ENCODE measurements at regions not wholly inside any gene's neighbourhood (a gene's known extent, or its start where the extent isn't known, plus 50 kb on each side); places are given as distances from the start of the nearest gene placed in this dataset.

- FAIRE-seq (no peak), DNase-seq (ENCODE audit: low spot score) (no peak)
Measured at GRCh38 chr1:163406772-163407171, 85.0 kb downstream of the NUF2 start.

- FAIRE-seq (no peak), DNase-seq (ENCODE audit: low spot score) (no peak)
Measured at GRCh38 chr1:163408262-163408661, 86.5 kb downstream of the NUF2 start.

- FAIRE-seq (peak; percentile 55), DNase-seq (ENCODE audit: low spot score) (peak; percentile 26)
Measured at GRCh38 chr1:163410073-163410999, 88.6 kb downstream of the NUF2 start.

- DNase-seq (ENCODE audit: low spot score) (no peak), FAIRE-seq (no peak)
Measured at GRCh38 chr1:163412221-163412620, 90.5 kb downstream of the NUF2 start.

GRCh38 chr1:163414778-163415177 is 93.0 kb downstream of the NUF2 start:
- DNase-seq (ENCODE audit: low spot score) (no peak), FAIRE-seq (no peak)

GRCh38 chr1:163421701-163422100 is 99.9 kb downstream of the NUF2 start:
- DNase-seq (ENCODE audit: low spot score) (no peak), FAIRE-seq (no peak)

GRCh38 chr1:163422738-163423404 is 101.1 kb downstream of the NUF2 start:
- FAIRE-seq (no peak), DNase-seq (ENCODE audit: low spot score) (no peak)

- FAIRE-seq, result no peak
- DNase-seq (ENCODE audit: low spot score), result no peak
Measured at GRCh38 chr1:163426505-163427251, 104.9 kb downstream of the NUF2 start.

GRCh38 chr1:163427279-163427678 is 105.5 kb downstream of the NUF2 start:
- FAIRE-seq (no peak), DNase-seq (ENCODE audit: low spot score) (no peak)

- FAIRE-seq (no peak), DNase-seq (ENCODE audit: low spot score) (no peak)
Measured at GRCh38 chr1:163436140-163436812, 114.5 kb downstream of the NUF2 start.

- DNase-seq (ENCODE audit: low spot score), result no peak
- no peak for FAIRE-seq
Measured at GRCh38 chr1:163439471-163439870, 117.7 kb downstream of the NUF2 start.

GRCh38 chr1:163440090-163440489 is 118.3 kb downstream of the NUF2 start:
- FAIRE-seq (no peak), DNase-seq (ENCODE audit: low spot score) (no peak)

- FAIRE-seq (no peak), DNase-seq (ENCODE audit: low spot score) (no peak)
Measured at GRCh38 chr1:163442231-163442879, 120.6 kb downstream of the NUF2 start.

GRCh38 chr1:163442895-163443294 is 121.1 kb downstream of the NUF2 start:
- FAIRE-seq (no peak), DNase-seq (ENCODE audit: low spot score) (no peak)

- no peak for FAIRE-seq
Measured at GRCh38 chr1:163443863-163444262, 122.1 kb downstream of the NUF2 start.

GRCh38 chr1:163444665-163445064 is 122.9 kb downstream of the NUF2 start:
- FAIRE-seq (no peak), DNase-seq (ENCODE audit: low spot score) (no peak)

More at GRCh38 chr1:163443863-163444262, 122.1 kb downstream of the NUF2 start:
- no peak for DNase-seq (ENCODE audit: low spot score)

GRCh38 chr1:163450986-163451385 is 129.2 kb downstream of the NUF2 start:
- FAIRE-seq (no peak), DNase-seq (ENCODE audit: low spot score) (no peak)

- DNase-seq (ENCODE audit: low spot score) (no peak), FAIRE-seq (no peak)
Measured at GRCh38 chr1:163459539-163459938, 137.8 kb downstream of the NUF2 start.

GRCh38 chr1:163467289-163467688 is 145.5 kb downstream of the NUF2 start:
- DNase-seq (ENCODE audit: low spot score) (no peak), FAIRE-seq (no peak)

GRCh38 chr1:163471779-163472650 is 150.3 kb downstream of the NUF2 start:
- DNase-seq (ENCODE audit: low spot score), result no peak
- FAIRE-seq, result peak; percentile 65

Data from RCC 7860 (cell line).